Heart left ventricle (tissue), 13 donors: ENCODE measurements at regions not wholly inside any gene's neighbourhood (a gene's known extent, or its start where the extent isn't known, plus 50 kb on each side); places are given as distances from the start of the nearest gene placed in this dataset.

Experiments
- POLR2A ChIP-seq, 2 donors: fragments of 450-650 bp; IDR thresholded peaks; one replicate each; pipeline ENCODE4 v1.6.1; 2017; ENCODE audit warnings: antibody characterized with exemption in 2 of 2, mild to moderate bottlenecking in 2 of 2, moderate library complexity in 2 of 2
- TF ChIP-seq, protein P1 (sequence below), 12 donors: fragments of 200-600 bp; sonication (generic) in 4 of 12; IDR thresholded peaks; one replicate each; pipeline versions ENCODE4 v1.5.0 to v1.8.0; 2018 to 2022; ENCODE audit warnings: antibody characterized with exemption in 12 of 12, mild to moderate bottlenecking in 5 of 12
- donor health status: ischemic (EF 13 %, LVEDD 7.1; RV severe dilation, severe dysfunction).
- donor health status: DM: no; HTN: yes; CAD: no.
- donor health status: DM: no; HTN: no; CAD: no.
- donor health status: ischemic (EF 25% LVEDD 6.9; RV normal size, moderate dysfunction).
- donor health status: ischemic (EF 25% LVEDD 5.7; RV mildly dilated, moderate dysfunction).
- donor health status: ischemic (EF 35%, LVEDD 5.7; RV mildly dilated, moderate dysfunction).
- donor health status: nonischemic (EF 11% LVEDD 7.7; RV severe dilation, severe dysfunction).
- donor health status: DM: yes; HTN: yes; CAD: no.
- donor health status: PGD.
- donor health status: ischemic (EF 29% LVEDD 5.4; RV normal size, mild dysfunction).
- donor health status: nonischemic (EF 23%, LVEDD 6.1; RV moderate dilation, normal function).

DNA sequence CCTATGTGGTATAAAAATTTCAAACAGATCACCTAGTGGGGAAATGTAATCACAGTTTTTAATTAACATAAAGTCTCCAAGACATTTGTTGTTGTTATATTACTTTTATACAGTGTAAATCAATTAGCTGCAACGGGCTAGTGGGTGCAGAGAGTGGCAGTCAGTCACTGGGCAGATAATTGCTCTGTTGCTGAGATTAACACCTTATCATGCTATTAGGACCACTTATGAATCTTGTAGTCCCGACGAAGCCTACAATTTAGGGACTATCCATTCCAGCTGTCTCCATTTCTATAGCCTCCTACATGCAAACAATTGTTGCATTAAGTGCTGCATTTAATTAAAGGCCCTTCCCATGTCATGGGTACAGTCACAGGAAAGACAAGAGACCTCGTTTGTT, 158.9 kb upstream of the PROX1 start:
- TF ChIP-seq, protein P1, sequence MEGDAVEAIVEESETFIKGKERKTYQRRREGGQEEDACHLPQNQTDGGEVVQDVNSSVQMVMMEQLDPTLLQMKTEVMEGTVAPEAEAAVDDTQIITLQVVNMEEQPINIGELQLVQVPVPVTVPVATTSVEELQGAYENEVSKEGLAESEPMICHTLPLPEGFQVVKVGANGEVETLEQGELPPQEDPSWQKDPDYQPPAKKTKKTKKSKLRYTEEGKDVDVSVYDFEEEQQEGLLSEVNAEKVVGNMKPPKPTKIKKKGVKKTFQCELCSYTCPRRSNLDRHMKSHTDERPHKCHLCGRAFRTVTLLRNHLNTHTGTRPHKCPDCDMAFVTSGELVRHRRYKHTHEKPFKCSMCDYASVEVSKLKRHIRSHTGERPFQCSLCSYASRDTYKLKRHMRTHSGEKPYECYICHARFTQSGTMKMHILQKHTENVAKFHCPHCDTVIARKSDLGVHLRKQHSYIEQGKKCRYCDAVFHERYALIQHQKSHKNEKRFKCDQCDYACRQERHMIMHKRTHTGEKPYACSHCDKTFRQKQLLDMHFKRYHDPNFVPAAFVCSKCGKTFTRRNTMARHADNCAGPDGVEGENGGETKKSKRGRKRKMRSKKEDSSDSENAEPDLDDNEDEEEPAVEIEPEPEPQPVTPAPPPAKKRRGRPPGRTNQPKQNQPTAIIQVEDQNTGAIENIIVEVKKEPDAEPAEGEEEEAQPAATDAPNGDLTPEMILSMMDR (IDR thresholded peaks at IDR 0.05): no peak
- no peak for TF ChIP-seq POLR2A (IDR thresholded peaks at IDR 0.05)
